Ovary (tissue), 7 donors: ENCODE measurements at regions not wholly inside any gene's neighbourhood (a gene's known extent, or its start where the extent isn't known, plus 50 kb on each side); places are given as distances from the start of the nearest gene placed in this dataset.

Experiments
- DNase-seq, 5 donors: peaks; one replicate each; pipeline ENCODE4 v3.0.0-alpha.2; 2019 to 2020
- H3K27ac ChIP-seq, 2 donors: fragments of 200-600 bp; one replicate each; pipeline versions ENCODE4 v1.5.1 to v1.8.0; 2019 to 2022
- H3K27me3 ChIP-seq: fragments of 200-600 bp; one replicate; pipeline ENCODE4 v1.8.0; 2022
- H3K36me3 ChIP-seq: fragments of 200-600 bp; sonication (generic); one replicate; pipeline ENCODE4 v1.5.1; 2019
- H3K4me1 ChIP-seq: one replicate; pipeline ENCODE4 v1.8.1; 2013; ENCODE audit warnings: mild to moderate bottlenecking, moderate library complexity; ENCODE audit not compliant: insufficient read depth
- H3K4me3 ChIP-seq: fragments of 200-600 bp; sonication (generic); one replicate; pipeline ENCODE4 v1.5.1; 2017
- H3K9me3 ChIP-seq, 2 donors: fragments of 200-600 bp in 1 of 2; sonication (generic) in 1 of 2; one replicate each; pipeline versions ENCODE4 v1.5.1 to v1.8.1; 2013 to 2019; ENCODE audit warnings: mild to moderate bottlenecking in 1 of 2, moderate library complexity in 1 of 2
- EP300 ChIP-seq: sonication (generic); formaldehyde crosslinking; IDR thresholded peaks from one replicate; pipeline ENCODE4 v1.6.1; 2017; ENCODE audit warnings: antibody characterized with exemption
- POLR2A ChIP-seq: fragments of 450-650 bp; IDR thresholded peaks from one replicate; pipeline ENCODE4 v1.6.1; 2017; ENCODE audit warnings: antibody characterized with exemption, mild to moderate bottlenecking, moderate library complexity
- WGBS, 3 donors: extraction: QIAGEN DNeasy Blood & Tissue Kit in 1 of 3; methylation state at CpG; one replicate each; pipeline versions ENCODE4 v1.1.5 to v1.1.7; 2013 to 2017; 5-methylcytosine and 5-hydroxymethylcytosine counted together
- intact Hi-C, 4 donors: fragments of 100-400 bp; cut with DNase I; formaldehyde crosslinking; loops; one replicate each; pipeline versions ENCODE4 v1.11.0 to v1.15.1; 2022 to 2023
- TF ChIP-seq, protein P1 (sequence below), 3 donors: fragments of 450-650 bp in 2 of 3; fragments of 200-600 bp in 1 of 3; IDR thresholded peaks; one replicate each; pipeline versions ENCODE4 v1.5.1 to v1.8.0; 2016 to 2022; ENCODE audit warnings: antibody characterized with exemption in 3 of 3, mild to moderate bottlenecking in 1 of 3
- donor health status: DM: no; HTN: no; CAD: no; lungs with moderate emphysema.
- donor health status: DM: no; HTN: no; CAD: no.
- donor health status: Bipolar disorder and iron deficiency.
- donor health status: DM: no; HTN: no; CAD: no.
- donor health status: DM: yes; HTN: yes; CAD: no.

DNA sequence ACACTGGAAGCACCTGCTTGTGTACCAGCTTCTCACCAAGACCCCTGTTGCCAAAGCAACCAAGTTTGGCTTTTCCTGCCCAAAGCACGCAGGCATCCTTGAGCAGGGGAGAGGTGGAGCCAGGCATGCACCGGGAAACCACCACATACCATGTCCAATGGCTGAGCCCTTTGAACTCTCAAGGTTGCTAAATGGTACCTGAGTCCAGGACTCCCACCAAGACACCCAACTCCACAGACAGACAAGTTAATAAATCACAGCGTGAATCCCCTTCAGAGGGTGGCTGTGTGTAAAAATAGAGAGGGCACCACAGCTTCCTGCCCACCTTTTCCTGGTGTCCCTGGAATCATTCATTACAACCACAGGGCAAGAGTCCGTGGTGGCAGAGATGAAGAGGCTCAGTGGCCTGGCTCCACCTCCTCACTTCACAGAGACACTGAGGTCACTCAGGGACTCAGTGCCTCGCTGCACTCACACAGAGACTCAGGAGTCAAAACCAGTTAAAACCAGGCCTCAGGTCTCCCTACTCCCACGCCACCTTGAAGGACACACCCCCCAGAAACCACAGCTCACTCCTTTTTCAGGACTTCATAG lies 143.7 kb downstream of the C5orf15 start:
- TF ChIP-seq, protein P1, sequence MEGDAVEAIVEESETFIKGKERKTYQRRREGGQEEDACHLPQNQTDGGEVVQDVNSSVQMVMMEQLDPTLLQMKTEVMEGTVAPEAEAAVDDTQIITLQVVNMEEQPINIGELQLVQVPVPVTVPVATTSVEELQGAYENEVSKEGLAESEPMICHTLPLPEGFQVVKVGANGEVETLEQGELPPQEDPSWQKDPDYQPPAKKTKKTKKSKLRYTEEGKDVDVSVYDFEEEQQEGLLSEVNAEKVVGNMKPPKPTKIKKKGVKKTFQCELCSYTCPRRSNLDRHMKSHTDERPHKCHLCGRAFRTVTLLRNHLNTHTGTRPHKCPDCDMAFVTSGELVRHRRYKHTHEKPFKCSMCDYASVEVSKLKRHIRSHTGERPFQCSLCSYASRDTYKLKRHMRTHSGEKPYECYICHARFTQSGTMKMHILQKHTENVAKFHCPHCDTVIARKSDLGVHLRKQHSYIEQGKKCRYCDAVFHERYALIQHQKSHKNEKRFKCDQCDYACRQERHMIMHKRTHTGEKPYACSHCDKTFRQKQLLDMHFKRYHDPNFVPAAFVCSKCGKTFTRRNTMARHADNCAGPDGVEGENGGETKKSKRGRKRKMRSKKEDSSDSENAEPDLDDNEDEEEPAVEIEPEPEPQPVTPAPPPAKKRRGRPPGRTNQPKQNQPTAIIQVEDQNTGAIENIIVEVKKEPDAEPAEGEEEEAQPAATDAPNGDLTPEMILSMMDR (IDR thresholded peaks at IDR 0.05), result no peak
- TF ChIP-seq EP300 (no peak), POLR2A (no peak)
- WGBS, 3 donors, result 78 to 83% (median 82%) methylated on average over 6 of the region's 6 CpGs
- no peak for DNase-seq

DNA sequence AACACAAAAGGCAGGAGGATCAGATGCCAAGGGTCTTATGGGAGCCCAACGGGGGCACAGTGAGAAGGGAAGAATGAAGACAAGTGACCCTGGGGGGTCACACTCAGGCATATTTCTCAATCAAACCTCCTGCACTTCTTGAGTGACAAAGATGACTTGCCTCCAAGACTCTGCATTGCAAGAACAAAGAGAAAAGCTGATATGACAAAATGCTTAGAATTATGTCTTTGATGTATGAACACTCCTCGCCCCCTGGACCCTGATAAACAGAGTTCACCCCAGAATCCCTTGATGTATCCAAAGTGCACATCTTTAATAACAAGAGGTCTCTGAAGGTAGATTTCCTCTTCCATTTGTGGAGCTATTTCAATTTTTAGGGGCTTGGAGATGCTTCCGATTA lies 146.5 kb downstream of the C5orf15 start:
- 61 to 89% (median 73%) methylated on average over 3 of the region's 3 CpGs for WGBS, 3 donors
- intact Hi-C loops, result no loop called here

More for the DNA sequence above, 143.7 kb downstream of the C5orf15 start:
- no peaks in the 10 kb centered on the region for H3K4me1 ChIP-seq
- no peaks in the 10 kb centered on the region for H3K36me3 ChIP-seq
- intact Hi-C loops, result no loop called here
- H3K27me3 ChIP-seq, result no peaks in the 10 kb centered on the region
- H3K4me3 ChIP-seq, result no peak overlapping the region
- H3K27ac ChIP-seq, result no peak overlapping the region
- no peaks in the 10 kb centered on the region for H3K9me3 ChIP-seq

DNA sequence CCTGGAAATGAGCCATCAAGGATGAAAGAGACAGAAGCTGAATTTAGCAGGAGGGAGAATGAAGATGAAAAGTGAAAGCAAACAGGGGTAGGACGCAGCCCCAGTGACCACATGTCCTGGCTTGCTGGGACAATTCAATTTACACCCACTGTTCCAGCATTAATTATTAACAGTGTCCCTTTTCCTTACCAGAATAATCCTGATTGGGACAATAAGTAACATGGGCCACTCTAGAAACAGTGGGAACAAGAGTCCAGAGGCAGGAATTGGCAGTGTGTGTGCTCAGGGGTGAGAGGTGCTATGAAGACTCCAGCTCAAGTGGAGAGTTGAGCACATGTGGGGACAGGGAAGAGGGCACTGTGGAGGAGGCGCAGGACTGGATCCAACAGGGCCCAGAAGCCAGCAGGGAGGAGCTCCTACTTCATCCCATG lies 147.1 kb downstream of the C5orf15 start:
- TF ChIP-seq POLR2A (no peak), EP300 (no peak)
- TF ChIP-seq, protein P1 (IDR thresholded peaks at IDR 0.05), result no peak
- intact Hi-C loops, result no loop called here
- WGBS, 3 donors, result 66 to 76% (median 71%) methylated on average over 2 of the region's 2 CpGs

More for the DNA sequence above, 146.5 kb downstream of the C5orf15 start:
- no peak for DNase-seq
- TF ChIP-seq, protein P1 (IDR thresholded peaks at IDR 0.05), result no peak
- TF ChIP-seq EP300 (no peak), POLR2A (no peak)
- no peaks in the 10 kb centered on the region for H3K36me3 ChIP-seq
- no peak overlapping the region for H3K4me3 ChIP-seq
- peaks cover 2% of the 10 kb centered on the region for H3K4me1 ChIP-seq
- no peak overlapping the region for H3K27ac ChIP-seq
- no peaks in the 10 kb centered on the region for H3K9me3 ChIP-seq
- no peaks in the 10 kb centered on the region for H3K27me3 ChIP-seq

DNA sequence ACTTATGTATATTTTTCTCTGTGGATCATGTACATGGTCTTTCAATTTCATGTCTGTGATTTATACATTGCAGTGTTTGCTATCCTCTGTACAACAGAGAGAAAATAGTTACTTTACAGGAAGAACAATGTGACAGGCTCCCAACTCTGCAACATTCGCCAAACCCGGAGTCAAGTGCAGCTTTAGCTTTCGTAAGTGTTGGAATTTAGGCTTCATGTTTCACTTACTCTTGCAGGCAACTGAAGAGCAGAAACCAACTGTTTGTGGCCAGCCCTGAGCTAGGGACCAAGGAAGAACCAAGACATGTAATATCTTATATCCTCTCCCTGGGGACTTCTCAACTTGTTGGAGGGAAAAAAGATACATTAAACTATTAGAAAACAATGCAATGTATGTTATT lies 147.9 kb downstream of the C5orf15 start:
- intact Hi-C loops, result no loop called here
- TF ChIP-seq POLR2A, result no peak
- TF ChIP-seq EP300, result no peak
- TF ChIP-seq, protein P1 (IDR thresholded peaks at IDR 0.05), result no peak
- WGBS, 3 donors, result 46 to 68% (median 59%) methylated on average over 3 of the region's 3 CpGs

More for the DNA sequence above, 147.1 kb downstream of the C5orf15 start:
- Histone ChIP-seq H3K27ac (no peak overlapping the region), H3K27me3 (no peaks in the 10 kb centered on the region), H3K4me1 (peaks cover 2% of the 10 kb centered on the region), H3K36me3 (no peaks in the 10 kb centered on the region), H3K9me3 (no peaks in the 10 kb centered on the region), H3K4me3 (no peak overlapping the region)
- DNase-seq, result no peak

More for the DNA sequence above, 147.9 kb downstream of the C5orf15 start:
- Histone ChIP-seq H3K4me1 (peaks cover 2% of the 10 kb centered on the region), H3K9me3 (no peaks in the 10 kb centered on the region), H3K27me3 (no peaks in the 10 kb centered on the region), H3K4me3 (no peak overlapping the region), H3K27ac (no peak overlapping the region), H3K36me3 (no peaks in the 10 kb centered on the region)
- DNase-seq, result no peak
